ENCODE measurements at regions not wholly inside any gene's neighbourhood (a gene's known extent, or its start where the extent isn't known, plus 50 kb on each side); places are given as distances from the start of the nearest gene placed in this dataset.

DNA sequence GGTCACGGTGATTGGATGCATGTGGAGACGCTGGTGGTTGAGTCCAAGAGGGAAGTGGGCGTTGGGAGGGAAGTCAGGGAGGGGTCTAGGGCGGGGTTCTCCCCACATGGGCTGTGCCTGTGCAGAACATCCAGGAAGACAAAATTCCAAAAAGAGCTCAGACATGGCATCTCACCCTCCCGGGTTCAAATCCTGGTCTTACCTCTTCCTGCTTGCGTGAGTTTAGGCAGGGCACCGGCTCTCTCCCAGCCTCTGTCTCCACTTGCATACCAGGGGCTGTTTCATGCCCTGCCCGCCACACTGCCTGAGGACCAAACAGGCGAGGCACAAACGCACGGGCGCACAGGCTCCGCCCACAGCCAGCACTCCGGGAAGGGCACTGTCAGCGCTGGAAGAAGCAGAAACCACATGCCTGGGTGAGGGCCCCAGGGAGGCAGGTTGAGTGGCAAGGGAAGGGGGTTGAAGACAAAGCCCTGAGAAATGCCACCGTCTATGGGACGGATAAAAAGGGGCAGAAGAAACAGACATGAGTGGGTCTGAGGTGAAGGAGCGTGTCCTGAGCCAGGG lies 123.6 kb upstream of the SOX1 start:
- no peak for TF ChIP-seq POLR2AphosphoS5 (IDR thresholded peaks at IDR 0.05; ENCODE audit: low read depth, low read length)
- TF ChIP-seq, protein P1, sequence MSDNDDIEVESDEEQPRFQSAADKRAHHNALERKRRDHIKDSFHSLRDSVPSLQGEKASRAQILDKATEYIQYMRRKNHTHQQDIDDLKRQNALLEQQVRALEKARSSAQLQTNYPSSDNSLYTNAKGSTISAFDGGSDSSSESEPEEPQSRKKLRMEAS (IDR thresholded peaks at IDR 0.05; ENCODE audit: low read depth), result no peak
- no peak for TF ChIP-seq YY1 (IDR thresholded peaks at IDR 0.05; ENCODE audit: low read depth)
- TF ChIP-seq, protein P2, sequence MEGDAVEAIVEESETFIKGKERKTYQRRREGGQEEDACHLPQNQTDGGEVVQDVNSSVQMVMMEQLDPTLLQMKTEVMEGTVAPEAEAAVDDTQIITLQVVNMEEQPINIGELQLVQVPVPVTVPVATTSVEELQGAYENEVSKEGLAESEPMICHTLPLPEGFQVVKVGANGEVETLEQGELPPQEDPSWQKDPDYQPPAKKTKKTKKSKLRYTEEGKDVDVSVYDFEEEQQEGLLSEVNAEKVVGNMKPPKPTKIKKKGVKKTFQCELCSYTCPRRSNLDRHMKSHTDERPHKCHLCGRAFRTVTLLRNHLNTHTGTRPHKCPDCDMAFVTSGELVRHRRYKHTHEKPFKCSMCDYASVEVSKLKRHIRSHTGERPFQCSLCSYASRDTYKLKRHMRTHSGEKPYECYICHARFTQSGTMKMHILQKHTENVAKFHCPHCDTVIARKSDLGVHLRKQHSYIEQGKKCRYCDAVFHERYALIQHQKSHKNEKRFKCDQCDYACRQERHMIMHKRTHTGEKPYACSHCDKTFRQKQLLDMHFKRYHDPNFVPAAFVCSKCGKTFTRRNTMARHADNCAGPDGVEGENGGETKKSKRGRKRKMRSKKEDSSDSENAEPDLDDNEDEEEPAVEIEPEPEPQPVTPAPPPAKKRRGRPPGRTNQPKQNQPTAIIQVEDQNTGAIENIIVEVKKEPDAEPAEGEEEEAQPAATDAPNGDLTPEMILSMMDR (IDR thresholded peaks at IDR 0.05), result no peak
- TF ChIP-seq TAF1 (IDR thresholded peaks at IDR 0.05; ENCODE audit: borderline replicate concordance, low read depth, low read length), result no peak
- no peak for TF ChIP-seq SIN3A (IDR thresholded peaks at IDR 0.05; ENCODE audit: borderline replicate concordance, low read depth, low read length)
- no peak for TF ChIP-seq FOXM1 (IDR thresholded peaks at IDR 0.05; ENCODE audit: low read depth)
- TF ChIP-seq RAD21 (IDR thresholded peaks at IDR 0.05; ENCODE audit: low read length), result no peak
- TF ChIP-seq RFX5 (IDR thresholded peaks at IDR 0.05; ENCODE audit: low read length), result no peak

Measured in SK-N-SH (cell line).